Stimulated activated CD8-positive, alpha-beta memory T cell treated with anti-CD3 and anti-CD28 coated beads, Interleukin-2, amount 100 ng/mL, for 1 hour (primary cell): ENCODE measurements at regions not wholly inside any gene's neighbourhood (a gene's known extent, or its start where the extent isn't known, plus 50 kb on each side); places are given as distances from the start of the nearest gene placed in this dataset.

Source experiments
- DNase-seq, 2 donors: peaks; one replicate each; pipeline ENCODE4 v3.0.0-alpha.2; 2020; ENCODE audit warnings: low read depth in 2 of 2

DNA sequence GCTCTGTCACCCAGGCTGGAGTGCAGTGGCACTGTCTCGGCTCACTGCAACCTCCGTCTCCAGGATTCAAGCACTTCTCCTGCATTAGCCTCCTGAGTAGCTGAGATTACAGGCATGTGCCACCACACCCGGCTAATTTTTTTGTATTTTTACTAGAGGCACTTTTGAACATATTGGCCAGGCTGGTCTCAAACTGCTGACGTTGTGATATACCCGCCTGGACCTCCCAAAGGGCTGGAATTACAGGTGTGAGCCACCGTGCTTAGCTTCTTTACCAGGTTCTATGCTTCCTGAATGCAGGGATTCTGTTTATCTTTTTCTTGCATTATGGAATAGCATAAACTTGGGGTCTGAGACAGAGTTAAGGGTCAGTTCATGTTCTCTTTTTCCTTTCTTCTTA is 317.9 kb upstream of the RBFOX1 start:
- no peak for DNase-seq

DNA sequence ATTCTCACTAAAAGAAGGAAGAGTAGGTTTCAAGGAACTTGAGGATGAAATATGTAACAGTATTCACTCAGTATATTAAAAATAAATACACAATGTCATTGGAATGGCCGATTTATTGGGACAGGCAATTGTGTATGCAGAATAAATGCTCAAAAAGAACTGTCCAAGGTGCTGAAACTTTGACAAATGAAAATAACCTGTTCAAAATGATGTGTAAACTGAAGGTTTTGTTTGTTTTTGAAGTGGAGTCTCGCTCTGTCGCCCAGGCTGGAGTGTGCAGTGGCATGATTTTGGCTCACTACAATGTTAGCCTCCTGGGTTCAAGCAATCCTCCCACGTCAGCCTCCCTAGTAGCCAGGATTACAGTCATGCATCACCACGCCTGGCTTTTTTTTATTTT is 318.7 kb upstream of the RBFOX1 start:
- no peak for DNase-seq

DNA sequence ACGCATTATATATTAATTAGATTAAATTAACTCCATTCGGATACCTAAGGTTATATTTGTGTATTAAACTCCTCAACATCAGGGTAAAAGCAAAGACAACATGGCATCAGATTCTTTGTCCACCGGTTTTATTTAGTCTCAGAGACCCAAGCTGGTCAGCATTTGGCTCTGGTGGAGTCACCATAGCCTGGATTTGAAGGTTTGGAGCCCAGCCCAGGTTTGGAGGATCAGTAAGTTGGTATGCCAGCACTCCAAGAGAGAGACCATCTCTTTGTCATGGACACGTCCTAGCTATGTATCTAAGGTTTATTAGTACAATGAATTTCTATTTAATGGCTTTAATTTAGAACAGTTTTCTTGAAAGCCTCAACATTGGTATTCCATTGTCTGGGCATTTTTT is 328.4 kb upstream of the RBFOX1 start:
- DNase-seq: no peak

DNA sequence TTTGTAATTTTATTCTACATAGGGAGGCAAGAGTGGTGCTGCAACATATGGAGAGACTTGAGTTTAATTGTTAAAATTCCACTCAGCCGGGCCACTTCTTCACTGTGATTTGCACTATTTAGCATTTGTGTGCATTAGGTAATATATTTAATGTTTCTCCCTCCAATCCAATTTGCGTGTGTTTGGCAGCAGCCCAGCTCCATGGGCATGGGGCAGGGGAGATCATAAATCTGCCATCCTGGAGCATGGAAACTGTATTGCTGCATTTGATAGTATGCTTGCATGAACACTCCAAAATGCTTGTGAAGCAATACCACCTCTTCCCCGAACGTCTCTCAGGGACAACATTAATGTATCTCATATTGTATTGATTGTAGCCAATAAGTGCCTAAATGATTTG is 339.1 kb upstream of the RBFOX1 start:
- DNase-seq: no peak

DNA sequence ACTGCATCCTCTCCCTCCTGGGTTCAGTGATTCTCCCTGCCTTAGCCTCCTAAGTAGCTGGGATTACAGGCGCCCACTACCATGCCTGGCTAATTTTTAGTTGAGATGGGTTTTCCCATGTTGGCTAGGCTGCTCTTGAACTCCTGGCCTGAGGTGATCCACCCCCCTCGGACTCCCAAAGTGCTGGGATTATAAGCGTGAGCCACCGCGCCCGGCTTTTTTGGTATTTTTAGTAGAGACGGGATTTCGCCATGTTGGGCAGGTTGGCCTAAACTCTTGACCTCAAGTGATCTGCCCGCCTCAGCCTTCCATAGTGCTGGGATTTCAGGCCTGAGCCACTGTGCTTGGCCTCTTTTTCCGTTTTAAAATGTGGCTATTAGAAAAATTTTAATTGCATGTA is 343.8 kb upstream of the RBFOX1 start:
- DNase-seq: no peak

DNA sequence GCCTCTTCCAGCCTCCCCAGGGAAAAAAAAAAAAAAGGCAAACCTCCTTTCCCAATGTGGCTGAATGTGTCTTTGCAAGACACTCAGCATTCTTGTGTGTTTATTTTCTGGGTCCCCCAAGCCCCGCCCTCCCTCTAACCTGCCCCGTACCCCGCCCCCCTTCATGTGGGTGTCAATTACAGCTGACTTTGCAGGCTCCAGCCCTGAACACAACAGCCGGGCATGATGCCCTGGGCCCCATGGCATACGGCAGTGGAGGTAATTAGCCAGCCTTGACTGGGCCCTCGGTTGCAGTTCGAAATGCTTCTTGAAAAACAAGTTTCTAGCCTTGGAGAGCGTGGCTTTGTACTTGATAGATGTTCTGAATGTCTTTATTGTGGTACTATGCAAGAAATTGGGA is 354.7 kb upstream of the RBFOX1 start:
- DNase-seq: no peak

DNA sequence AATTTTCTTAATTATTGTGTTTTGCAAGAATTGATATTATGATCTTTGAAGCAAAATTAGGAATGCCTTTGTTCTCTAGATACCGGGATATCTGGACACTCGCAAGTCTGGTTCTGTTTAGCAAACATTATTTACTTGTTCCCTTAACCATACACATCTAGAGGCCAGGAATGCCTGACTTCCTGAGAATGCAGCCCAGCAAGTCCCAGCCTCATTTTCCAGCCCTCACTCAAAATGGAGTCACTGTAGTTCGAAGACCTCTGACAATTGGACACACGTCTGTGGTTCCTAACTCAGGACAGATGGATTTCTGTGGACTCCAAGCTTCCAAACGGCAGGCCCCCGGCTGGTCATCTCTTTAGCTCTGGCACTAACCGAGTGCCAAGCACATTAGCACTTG is 355.4 kb upstream of the RBFOX1 start:
- DNase-seq: no peak

DNA sequence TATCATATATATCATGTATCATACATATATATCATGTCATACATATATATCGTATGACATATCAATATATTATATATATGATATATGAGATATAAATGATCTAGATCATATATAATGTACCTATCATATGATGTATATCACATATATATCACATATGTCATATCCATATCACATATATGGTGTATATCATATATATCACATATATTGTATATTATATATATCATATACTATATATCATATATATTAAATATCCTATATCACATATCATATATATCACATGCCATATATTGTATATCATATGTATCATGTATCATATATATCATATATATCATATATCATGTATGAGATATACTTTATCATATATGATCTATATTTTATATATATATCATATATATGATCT is 355.9 kb upstream of the RBFOX1 start:
- no peak for DNase-seq

DNA sequence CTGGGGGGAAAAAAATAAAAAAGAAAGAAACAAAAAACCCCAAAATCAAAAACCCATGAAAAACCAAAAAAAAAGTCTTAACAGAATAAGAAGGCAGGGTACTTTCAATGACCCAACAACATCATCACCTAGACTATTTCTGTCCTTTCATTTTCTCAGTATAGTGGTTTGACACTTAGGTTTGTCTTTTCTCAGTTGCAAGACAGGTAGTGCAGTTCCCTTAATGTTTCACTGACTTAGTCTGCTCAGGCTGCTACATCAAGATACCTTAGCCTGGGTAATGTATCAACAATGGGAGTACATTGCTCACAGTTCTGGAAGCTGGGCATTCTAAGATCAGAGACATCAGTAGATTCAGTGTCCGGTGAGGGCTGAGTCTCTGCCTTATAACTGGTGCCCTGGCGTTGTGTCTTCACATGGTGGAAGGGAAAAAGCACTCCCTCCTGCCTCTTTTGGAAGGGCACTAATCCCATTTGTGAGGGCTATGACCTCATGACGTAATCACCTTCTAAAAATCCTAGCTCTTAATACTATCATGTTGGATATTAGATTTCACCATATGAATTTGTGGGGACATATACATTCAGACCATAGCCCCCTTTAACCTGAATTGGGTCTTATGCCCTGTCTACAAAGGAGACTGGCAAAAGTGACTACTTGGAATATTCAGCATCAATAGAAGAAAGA is 362.3 kb upstream of the RBFOX1 start:
- no peak for DNase-seq

DNA sequence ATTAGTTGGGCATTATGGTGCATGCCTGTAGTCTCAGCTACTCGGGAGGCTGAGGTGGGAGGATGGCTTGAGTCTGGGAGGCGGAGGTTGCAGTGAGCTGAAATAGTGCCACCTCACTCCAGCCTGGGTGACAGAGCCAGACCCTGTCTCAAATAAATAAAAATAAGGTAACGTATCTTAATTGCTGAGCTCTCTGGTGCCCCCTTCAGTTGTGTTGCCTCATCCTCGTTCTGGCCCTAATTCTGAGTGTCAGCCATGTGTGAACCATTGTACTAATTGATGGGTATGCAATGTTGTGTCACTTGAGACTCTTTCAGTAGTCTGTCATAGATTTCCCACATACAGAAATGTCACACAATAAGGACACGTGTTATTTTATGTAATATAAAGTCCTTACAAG is 363.1 kb upstream of the RBFOX1 start:
- no peak for DNase-seq

DNA sequence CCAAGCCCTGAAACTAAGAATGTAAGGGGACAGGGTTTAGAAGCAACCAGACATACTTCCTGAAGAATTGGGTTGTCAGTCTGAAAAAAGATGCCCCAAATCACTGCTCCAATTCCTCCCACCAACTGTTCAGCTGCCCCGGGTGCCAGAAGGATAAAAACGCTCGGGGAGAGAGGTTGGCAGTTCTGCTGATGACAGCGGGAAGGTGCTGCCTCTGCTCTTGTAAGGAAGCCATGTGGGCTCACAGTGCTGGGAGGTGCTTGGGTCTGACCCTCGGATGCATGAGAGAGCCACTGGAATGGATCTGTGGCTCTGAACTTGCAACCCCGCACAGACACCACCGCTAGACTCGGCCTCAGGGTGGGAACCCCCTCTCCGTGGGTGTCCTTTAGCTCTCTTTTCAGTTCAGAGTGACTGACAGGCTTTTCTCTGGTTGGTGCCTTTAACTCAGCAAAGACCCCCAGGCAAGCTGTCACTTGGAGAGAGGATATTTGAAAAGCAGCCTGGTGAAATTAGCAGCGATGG is 364.8 kb upstream of the RBFOX1 start:
- no peak for DNase-seq

DNA sequence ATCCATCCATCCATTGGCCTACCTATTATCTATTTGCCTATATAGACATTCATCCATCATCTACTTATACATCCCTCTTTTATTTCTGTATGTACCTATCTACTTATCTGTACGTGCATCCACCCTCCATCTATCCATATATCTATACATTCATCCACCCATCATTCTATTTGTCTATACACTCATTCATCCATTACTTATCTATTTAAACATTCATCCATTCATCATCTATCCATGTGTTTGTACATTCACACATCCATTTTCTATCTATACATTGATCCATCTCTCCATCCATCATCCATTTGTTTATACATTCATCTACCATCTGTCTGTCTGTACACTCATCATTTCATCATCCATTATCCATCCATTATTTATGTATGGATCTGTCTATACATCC is 365.7 kb upstream of the RBFOX1 start:
- no peak for DNase-seq

DNA sequence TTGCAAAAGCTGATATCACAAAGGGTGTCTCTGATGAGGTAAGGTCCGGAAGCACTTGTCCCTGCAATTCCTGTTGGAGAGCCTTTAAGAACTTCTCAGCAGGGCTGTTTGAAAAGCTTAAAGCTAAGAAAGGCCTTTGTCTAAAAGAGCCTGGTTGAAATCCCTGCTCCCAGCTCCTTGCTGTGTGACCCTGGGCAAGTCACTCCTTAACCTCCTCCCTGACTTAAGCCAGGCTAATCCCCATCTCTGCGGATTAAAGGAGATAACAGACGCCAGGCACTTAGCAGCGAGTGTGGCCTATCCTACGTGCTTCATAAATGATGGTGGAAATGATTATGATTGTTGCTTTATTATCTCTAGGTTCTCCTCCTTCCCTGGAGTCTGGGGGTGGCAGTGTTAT is 368.0 kb upstream of the RBFOX1 start:
- no peak for DNase-seq

DNA sequence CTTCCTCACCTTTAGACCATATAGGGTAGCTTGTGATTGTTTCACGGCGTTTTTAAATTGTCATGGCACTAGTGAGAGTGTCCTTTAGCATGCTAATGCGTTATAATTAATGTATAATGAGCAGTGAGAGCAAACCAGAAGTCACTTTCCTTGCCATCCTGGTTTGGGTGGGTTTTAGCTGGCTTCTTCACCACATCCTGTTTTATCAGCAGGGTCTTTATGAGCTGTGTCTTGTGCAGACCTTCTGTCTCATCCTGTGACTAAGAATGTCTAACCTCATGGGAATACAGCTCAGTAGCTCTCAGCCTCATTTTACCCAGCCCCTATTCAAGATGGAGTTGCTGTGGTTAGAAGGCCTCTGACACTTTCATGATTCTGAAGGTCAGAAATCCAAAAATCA is 370.9 kb upstream of the RBFOX1 start:
- DNase-seq: no peak

DNA sequence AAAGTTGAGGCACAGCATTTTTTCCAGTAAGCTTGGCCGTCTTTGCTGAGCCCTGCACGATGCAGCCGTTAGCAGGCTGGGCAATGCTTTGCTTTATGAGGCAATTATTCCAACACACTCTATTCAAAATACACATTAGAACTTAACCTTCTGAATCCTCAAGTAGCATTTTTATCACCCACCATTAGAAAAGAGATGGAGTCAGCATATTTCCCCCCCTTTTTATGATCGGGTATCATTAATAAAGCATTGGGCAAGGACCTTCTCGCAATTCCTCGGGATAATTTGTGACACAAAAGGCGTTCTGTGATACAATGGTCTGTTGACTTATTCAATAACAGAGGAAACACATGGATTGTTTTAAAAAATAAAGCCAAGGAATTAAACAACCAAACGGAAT is 374.5 kb upstream of the RBFOX1 start:
- DNase-seq: no peak

DNA sequence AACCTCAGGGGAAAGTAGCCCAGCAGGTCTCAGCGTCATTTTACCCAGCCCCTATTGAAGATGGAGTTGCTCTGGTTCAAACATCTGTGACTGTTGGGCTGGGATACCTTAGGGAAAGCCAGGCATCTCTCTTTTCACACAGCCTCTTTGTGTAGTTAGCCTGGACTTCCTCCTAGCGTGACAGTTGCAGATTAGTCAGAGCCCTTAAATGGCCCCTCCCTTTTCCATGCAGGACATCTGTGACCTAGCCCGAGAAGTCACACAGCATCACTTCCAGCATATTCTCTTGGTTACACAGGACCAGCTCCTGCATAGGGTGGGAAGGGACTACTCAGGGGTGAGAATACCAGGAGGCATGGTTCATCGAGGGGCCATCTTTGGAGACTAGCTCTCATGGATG is 375.0 kb upstream of the RBFOX1 start:
- no peak for DNase-seq

DNA sequence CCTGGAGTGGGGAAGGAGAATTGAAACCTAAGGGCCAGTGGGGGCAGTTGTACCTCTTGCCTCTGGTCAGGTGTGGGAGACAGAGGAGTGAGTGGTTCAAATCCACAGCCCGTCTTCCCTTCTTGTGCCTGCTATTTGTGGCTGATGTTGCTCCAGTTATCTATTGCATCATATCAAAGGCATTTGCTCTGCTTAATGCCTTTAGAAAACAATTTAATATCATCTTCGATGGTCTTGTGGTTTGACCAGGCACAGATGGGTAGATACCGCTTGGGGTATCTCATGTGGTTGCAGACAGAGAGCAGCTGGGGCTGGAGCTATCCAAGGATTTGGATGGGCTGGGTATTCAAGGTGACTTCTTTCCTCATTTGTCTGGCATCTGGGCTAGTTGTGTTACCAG is 376.1 kb upstream of the RBFOX1 start:
- DNase-seq: no peak

DNA sequence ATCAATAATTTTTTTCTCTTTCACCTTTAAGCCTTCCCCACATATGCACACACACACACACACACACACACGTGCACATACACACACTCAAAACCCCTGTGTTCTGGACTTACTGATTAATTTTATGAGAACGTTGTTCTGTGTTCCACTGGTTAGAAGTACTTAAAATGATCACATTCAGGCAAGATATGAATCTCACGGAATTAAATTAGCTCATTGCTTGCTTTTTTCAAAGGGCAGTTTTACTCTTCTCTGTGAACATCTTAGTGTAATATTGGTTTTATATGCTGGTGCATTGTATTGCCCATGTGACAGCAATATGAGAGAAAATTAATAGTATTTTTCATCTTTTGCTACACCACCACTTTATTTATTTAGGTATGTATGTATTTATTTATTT is 377.3 kb upstream of the RBFOX1 start:
- DNase-seq: no peak

DNA sequence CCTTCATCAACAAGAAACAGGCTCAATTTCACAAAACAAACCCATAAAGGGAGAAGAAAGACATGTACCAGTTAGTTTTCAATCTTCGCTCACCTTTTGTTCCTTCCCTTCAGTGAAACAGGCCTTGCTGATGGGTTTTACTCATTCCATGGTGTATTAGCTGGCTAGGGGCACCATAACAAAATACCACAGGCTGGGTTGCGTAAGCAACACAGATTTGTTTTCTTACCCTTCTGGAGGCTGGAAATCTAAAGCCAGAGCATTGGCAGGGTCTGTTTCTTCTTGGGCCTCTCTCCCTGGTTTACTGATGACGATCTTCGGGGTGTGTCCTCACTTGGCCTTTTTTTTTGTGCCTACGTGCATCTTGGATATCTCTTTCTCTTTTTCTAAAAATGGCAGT is 383.4 kb upstream of the RBFOX1 start:
- no peak for DNase-seq

DNA sequence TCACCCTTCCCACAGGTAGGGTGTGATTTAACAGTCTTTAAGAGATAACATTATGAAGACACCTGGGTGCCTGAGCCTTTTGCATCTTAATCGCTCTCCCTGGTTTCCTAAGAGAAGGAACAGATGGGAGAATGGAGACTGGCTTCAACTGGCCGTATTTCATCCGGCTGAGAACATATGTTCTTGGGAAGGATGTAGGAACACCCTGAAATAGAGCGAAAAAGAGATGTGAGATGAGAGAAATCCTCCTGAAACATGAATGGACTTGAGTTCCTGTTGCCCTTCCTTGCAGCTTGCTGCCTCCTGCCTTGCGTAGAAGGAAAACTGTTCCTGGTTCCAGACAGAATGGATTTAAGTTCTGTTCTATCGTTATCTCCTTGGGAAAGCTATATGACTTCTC is 385.4 kb upstream of the RBFOX1 start:
- no peak for DNase-seq

DNA sequence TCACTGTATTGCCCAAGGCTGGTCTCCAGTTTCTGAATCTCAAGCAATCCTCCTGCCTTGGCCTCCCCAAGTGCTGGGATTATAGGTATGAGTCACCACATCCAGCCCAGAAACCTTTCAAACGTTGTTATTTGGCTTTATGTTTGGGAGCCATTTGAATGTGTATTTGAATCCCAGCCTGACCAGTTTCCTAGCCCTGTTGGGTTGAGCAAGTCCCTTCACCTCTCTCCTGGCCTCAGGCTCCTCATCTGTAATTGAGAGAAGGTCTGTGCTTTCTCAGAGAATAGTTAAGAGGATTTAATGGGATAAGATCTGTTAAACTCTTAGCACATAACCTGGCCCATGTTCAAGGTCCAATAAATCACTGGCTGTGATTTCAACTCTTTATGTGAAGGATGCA is 385.8 kb upstream of the RBFOX1 start:
- no peak for DNase-seq

DNA sequence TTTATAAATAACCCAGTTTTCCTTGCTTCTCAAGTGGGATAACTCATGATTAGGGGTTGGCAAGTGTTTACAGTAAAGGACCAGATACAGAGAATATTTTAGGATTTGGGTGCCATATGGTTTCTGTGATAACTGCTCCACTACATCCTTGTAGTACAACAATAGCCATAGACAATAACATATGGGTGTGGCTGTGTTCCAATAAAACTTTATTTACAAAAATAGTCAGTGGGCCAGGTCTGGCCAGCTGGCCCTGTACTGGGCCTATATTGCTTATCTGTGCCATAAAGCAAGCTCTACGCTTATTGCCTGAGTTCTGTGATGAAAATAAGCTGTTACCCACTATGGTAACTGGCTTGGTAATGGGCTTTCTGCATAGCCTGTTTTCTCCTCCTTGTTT is 386.5 kb upstream of the RBFOX1 start:
- DNase-seq: no peak

DNA sequence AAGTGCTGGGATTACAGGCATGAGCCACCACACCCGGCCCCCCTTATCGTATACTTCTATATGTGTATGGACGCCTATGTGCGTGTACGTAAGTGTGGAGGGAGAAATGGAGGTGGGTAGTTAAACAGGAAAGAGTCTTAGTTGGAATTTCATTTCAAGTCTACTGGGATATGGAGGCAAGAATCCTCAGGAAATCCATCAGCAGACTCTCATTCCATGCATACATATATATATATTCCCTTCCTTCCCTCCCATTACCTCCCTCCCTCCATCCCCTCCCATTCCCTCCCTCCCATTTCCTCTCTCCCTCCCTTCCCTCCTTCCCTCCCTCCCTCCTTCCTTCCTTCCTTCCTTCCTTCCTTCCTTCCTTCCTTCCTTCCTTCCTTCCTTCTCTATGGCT is 391.7 kb upstream of the RBFOX1 start:
- DNase-seq: no peak

DNA sequence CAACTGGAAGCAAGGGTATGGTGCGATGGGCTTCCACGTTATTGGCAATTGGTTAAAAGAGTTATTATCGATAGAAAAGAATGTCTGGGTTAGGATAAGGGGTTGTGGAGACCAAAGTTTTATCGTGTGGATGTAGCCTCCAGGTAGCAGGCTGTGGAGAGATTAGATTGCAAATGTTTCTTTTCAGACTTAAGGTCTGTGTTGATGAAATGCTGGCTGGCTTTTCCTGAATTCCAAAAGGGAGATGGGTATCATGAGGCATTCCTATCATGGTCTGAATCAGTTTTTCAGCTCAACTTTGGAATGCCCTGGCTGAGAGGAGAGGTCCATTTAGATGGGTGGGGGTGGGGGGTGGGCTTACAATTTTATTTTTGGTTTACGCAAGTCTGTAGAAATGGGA is 395.0 kb upstream of the RBFOX1 start:
- DNase-seq: no peak
